HG03060 (cell line): ENCODE measurements at regions not wholly inside any gene's neighbourhood (a gene's known extent, or its start where the extent isn't known, plus 50 kb on each side); places are given as distances from the start of the nearest gene placed in this dataset.

Experiments used
- ATAC-seq: cut with Tn5 transposase; IDR thresholded peaks from one replicate; pipeline ENCODE4 v1.9.1; 2021; ENCODE audit warnings: low read depth, moderate number of reproducible peaks; ENCODE audit not compliant: unreplicated experiment

- ATAC-seq, result no peak
Measured at GRCh38 chr7:155920068-155920461, 107.8 kb upstream of the SHH start.

- ATAC-seq, result no peak
Measured at GRCh38 chr7:155919391-155920067, 107.3 kb upstream of the SHH start.

GRCh38 chr7:155918720-155919390, 106.6 kb upstream of the SHH start:
- ATAC-seq, result no peak

- no peak for ATAC-seq
Measured at GRCh38 chr7:155917836-155918430, 105.7 kb upstream of the SHH start.

GRCh38 chr7:155916926-155917655, 104.8 kb upstream of the SHH start:
- ATAC-seq, result no peak

GRCh38 chr7:155914341-155914740, 102.1 kb upstream of the SHH start:
- ATAC-seq, result no peak

GRCh38 chr7:155913719-155914118, 101.5 kb upstream of the SHH start:
- ATAC-seq, result no peak

GRCh38 chr7:155913291-155913690, 101.0 kb upstream of the SHH start:
- ATAC-seq, result no peak

GRCh38 chr7:155911471-155912105, 99.3 kb upstream of the SHH start:
- ATAC-seq, result no peak

- no peak for ATAC-seq
Measured at GRCh38 chr7:155908385-155908784, 96.1 kb upstream of the SHH start.

GRCh38 chr7:155907450-155908200, 95.4 kb upstream of the SHH start:
- ATAC-seq, result no peak

GRCh38 chr7:155901176-155901575, 88.9 kb upstream of the SHH start:
- ATAC-seq, result no peak

GRCh38 chr7:155899596-155899995, 87.3 kb upstream of the SHH start:
- no peak for ATAC-seq

- ATAC-seq, result no peak
Measured at GRCh38 chr7:155897758-155898386, 85.6 kb upstream of the SHH start.

GRCh38 chr7:155896531-155897263, 84.4 kb upstream of the SHH start:
- no peak for ATAC-seq

- no peak for ATAC-seq
Measured at GRCh38 chr7:155893664-155894063, 81.4 kb upstream of the SHH start.

GRCh38 chr7:155893176-155893575, 80.9 kb upstream of the SHH start:
- ATAC-seq, result no peak

- ATAC-seq, result no peak
Measured at GRCh38 chr7:155889636-155890511, 77.6 kb upstream of the SHH start.
